ENCODE measurements at regions not wholly inside any gene's neighbourhood (a gene's known extent, or its start where the extent isn't known, plus 50 kb on each side); places are given as distances from the start of the nearest gene placed in this dataset.

GRCh38 chr2:12950957-12951656, 234.4 kb downstream of the TRIB2 start:
- Mint-ChIP-seq H3K27me3 (peaks cover 40% of the 10 kb centered on the region), H3K9me3 (no peaks in the 10 kb centered on the region), H3K36me3 (no peaks in the 10 kb centered on the region), H3K4me1 (peaks cover 6% of the 10 kb centered on the region), H3K27ac (no peak overlapping the region), H3K4me3 (no peak overlapping the region)
- ATAC-seq: no peak

GRCh38 chr2:12951657-12951973, 234.9 kb downstream of the TRIB2 start:
- peaks cover 45% of the 10 kb centered on the region for H3K27me3 Mint-ChIP-seq
- ATAC-seq: no peak
- H3K27ac Mint-ChIP-seq: no peak overlapping the region
- H3K9me3 Mint-ChIP-seq: no peaks in the 10 kb centered on the region
- H3K36me3 Mint-ChIP-seq: no peaks in the 10 kb centered on the region
- H3K4me3 Mint-ChIP-seq: no peak overlapping the region
- H3K4me1 Mint-ChIP-seq: peaks cover 6% of the 10 kb centered on the region

- no peak for ATAC-seq
- H3K4me1 Mint-ChIP-seq: peaks cover 6% of the 10 kb centered on the region
- H3K27me3 Mint-ChIP-seq: peaks cover 63% of the 10 kb centered on the region
- no peaks in the 10 kb centered on the region for H3K36me3 Mint-ChIP-seq
- H3K4me3 Mint-ChIP-seq: no peak overlapping the region
- H3K27ac Mint-ChIP-seq: no peak overlapping the region
- H3K9me3 Mint-ChIP-seq: no peaks in the 10 kb centered on the region
These were observed 236.9 kb downstream of the TRIB2 start for GRCh38 chr2:12953596-12953995.

GRCh38 chr2:12955864-12956263, 239.1 kb downstream of the TRIB2 start:
- H3K4me3 Mint-ChIP-seq: no peak overlapping the region
- ATAC-seq: no peak
- no peak overlapping the region for H3K27ac Mint-ChIP-seq
- peaks cover 5% of the 10 kb centered on the region for H3K36me3 Mint-ChIP-seq
- peaks cover 6% of the 10 kb centered on the region for H3K4me1 Mint-ChIP-seq
- H3K27me3 Mint-ChIP-seq: peaks cover 86% of the 10 kb centered on the region
- H3K9me3 Mint-ChIP-seq: peaks cover 11% of the 10 kb centered on the region

- H3K9me3 Mint-ChIP-seq: peaks cover 11% of the 10 kb centered on the region
- H3K4me3 Mint-ChIP-seq: no peak overlapping the region
- peaks cover 5% of the 10 kb centered on the region for H3K36me3 Mint-ChIP-seq
- peaks cover 82% of the 10 kb centered on the region for H3K27me3 Mint-ChIP-seq
- ATAC-seq: no peak
- no peak overlapping the region for H3K27ac Mint-ChIP-seq
- no peaks in the 10 kb centered on the region for H3K4me1 Mint-ChIP-seq
These were observed 240.5 kb downstream of the TRIB2 start for GRCh38 chr2:12957251-12957650.

- H3K4me3 Mint-ChIP-seq: no peak overlapping the region
- no peak for ATAC-seq
- peaks cover 5% of the 10 kb centered on the region for H3K36me3 Mint-ChIP-seq
- H3K9me3 Mint-ChIP-seq: peaks cover 11% of the 10 kb centered on the region
- H3K27ac Mint-ChIP-seq: no peak overlapping the region
- no peaks in the 10 kb centered on the region for H3K4me1 Mint-ChIP-seq
- H3K27me3 Mint-ChIP-seq: peaks cover 74% of the 10 kb centered on the region
These were observed 243.2 kb downstream of the TRIB2 start for GRCh38 chr2:12959935-12960334.

- no peak for ATAC-seq
- peaks cover 5% of the 10 kb centered on the region for H3K36me3 Mint-ChIP-seq
- H3K9me3 Mint-ChIP-seq: peaks cover 11% of the 10 kb centered on the region
- no peak overlapping the region for H3K27ac Mint-ChIP-seq
- H3K4me3 Mint-ChIP-seq: no peak overlapping the region
- peaks cover 67% of the 10 kb centered on the region for H3K27me3 Mint-ChIP-seq
- no peaks in the 10 kb centered on the region for H3K4me1 Mint-ChIP-seq
These were observed 243.9 kb downstream of the TRIB2 start for GRCh38 chr2:12960671-12961070.

GRCh38 chr2:12964904-12965539, 248.3 kb downstream of the TRIB2 start:
- Mint-ChIP-seq H3K27me3 (peaks cover 54% of the 10 kb centered on the region), H3K9me3 (peaks cover 5% of the 10 kb centered on the region), H3K36me3 (peaks cover 5% of the 10 kb centered on the region), H3K27ac (no peak overlapping the region), H3K4me3 (no peak overlapping the region), H3K4me1 (no peaks in the 10 kb centered on the region)
- no peak for ATAC-seq

GRCh38 chr2:12965540-12966269, 249.0 kb downstream of the TRIB2 start:
- Mint-ChIP-seq H3K27me3 (peaks cover 54% of the 10 kb centered on the region), H3K9me3 (no peaks in the 10 kb centered on the region), H3K4me1 (no peaks in the 10 kb centered on the region), H3K4me3 (no peak overlapping the region), H3K27ac (no peak overlapping the region), H3K36me3 (no peaks in the 10 kb centered on the region)
- ATAC-seq: no peak

GRCh38 chr2:12967804-12968203, 251.1 kb downstream of the TRIB2 start:
- Mint-ChIP-seq H3K36me3 (no peaks in the 10 kb centered on the region), H3K4me1 (no peaks in the 10 kb centered on the region), H3K4me3 (no peak overlapping the region), H3K27ac (no peak overlapping the region), H3K27me3 (peaks cover 54% of the 10 kb centered on the region), H3K9me3 (no peaks in the 10 kb centered on the region)
- no peak for ATAC-seq

GRCh38 chr2:12968399-12968798, 251.7 kb downstream of the TRIB2 start:
- no peak for ATAC-seq
- Mint-ChIP-seq H3K4me3 (no peak overlapping the region), H3K27ac (no peak overlapping the region), H3K27me3 (peaks cover 50% of the 10 kb centered on the region), H3K4me1 (no peaks in the 10 kb centered on the region), H3K9me3 (no peaks in the 10 kb centered on the region), H3K36me3 (no peaks in the 10 kb centered on the region)

GRCh38 chr2:12970861-12971260, 254.1 kb downstream of the TRIB2 start:
- no peak overlapping the region for H3K4me3 Mint-ChIP-seq
- H3K27ac Mint-ChIP-seq: no peak overlapping the region
- ATAC-seq: no peak
- H3K4me1 Mint-ChIP-seq: no peaks in the 10 kb centered on the region
- peaks cover 5% of the 10 kb centered on the region for H3K36me3 Mint-ChIP-seq
- H3K9me3 Mint-ChIP-seq: peaks cover 3% of the 10 kb centered on the region
- peaks cover 57% of the 10 kb centered on the region for H3K27me3 Mint-ChIP-seq

- Mint-ChIP-seq H3K36me3 (peaks cover 5% of the 10 kb centered on the region), H3K27ac (no peak overlapping the region), H3K9me3 (peaks cover 3% of the 10 kb centered on the region), H3K27me3 (peaks cover 60% of the 10 kb centered on the region), H3K4me1 (no peaks in the 10 kb centered on the region), H3K4me3 (no peak overlapping the region)
- no peak for ATAC-seq
These were observed 255.0 kb downstream of the TRIB2 start for GRCh38 chr2:12971581-12972365.

GRCh38 chr2:12978066-12978835, 261.5 kb downstream of the TRIB2 start:
- peaks cover 5% of the 10 kb centered on the region for H3K36me3 Mint-ChIP-seq
- no peaks in the 10 kb centered on the region for H3K4me1 Mint-ChIP-seq
- no peak overlapping the region for H3K4me3 Mint-ChIP-seq
- ATAC-seq: no peak
- H3K9me3 Mint-ChIP-seq: peaks cover 3% of the 10 kb centered on the region
- H3K27ac Mint-ChIP-seq: no peak overlapping the region
- peaks cover 25% of the 10 kb centered on the region for H3K27me3 Mint-ChIP-seq

GRCh38 chr2:12979066-12979465, 262.3 kb downstream of the TRIB2 start:
- Mint-ChIP-seq H3K36me3 (peaks cover under 1% of the 10 kb centered on the region), H3K9me3 (no peaks in the 10 kb centered on the region), H3K4me1 (no peaks in the 10 kb centered on the region), H3K27me3 (peaks cover 25% of the 10 kb centered on the region), H3K4me3 (no peak overlapping the region), H3K27ac (no peak overlapping the region)
- ATAC-seq: no peak

Measured in stimulated activated memory B cell treated with anti-CD40 and anti-IgM and Interleukin-4, amounts not matched to agents 10 μg/mL and 1 μg/mL and 100 μg/mL, for 72 hours (primary cell).